CD4-positive, alpha-beta T cell treated with Interleukin-12 subunit alpha and Interleukin-12 subunit beta, for 1 hour (primary cell): ENCODE measurements at regions not wholly inside any gene's neighbourhood (a gene's known extent, or its start where the extent isn't known, plus 50 kb on each side); places are given as distances from the start of the nearest gene placed in this dataset.
"Not testable (repeated sequence)": the region's sequence is repeated elsewhere in the genome, so short reads cannot be mapped to it uniquely, and the experiment has no call there.

Source experiments
- DNase-seq: peaks from one replicate; pipeline ENCODE4 v3.0.0-alpha.2; 2020

DNA sequence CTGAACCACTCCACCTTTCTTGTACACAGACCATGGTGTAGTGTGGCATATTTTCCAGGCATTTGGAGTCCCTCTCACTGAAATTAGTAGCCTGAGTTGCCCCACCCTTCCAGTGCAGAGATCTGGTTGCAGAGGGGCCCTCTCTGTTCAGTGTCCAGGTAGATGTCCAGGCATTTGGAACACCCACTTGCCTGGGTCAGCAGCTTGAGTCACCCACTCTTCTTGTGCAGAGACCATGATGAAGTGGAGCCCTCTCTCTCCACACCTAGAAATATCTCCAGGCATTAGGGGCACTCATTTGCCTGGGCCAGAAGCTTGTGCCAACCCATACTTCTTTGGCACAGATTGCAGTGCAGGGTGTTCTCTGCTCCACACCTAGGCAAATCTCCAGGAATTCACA is 2733.3 kb downstream of the PCDH7 start:
- DNase-seq = no peak

DNA sequence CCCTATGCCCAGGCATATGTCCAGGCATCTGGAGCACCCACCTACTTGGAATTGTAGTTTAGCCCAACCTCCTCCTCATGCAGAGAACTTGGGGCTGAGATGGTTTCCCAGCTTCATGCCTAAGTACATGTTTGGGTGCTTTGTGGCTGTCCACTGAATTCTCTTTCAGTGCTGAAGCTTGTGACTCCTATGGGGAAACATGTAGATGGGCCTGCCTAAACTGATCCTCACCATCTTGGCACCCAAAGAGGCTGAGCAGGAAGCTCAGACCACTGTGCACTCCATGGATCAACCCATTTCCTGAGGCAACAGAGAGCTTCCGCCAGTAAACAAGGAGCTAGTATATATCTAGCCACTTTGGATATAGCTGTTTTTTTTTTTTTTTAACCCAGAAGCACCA is 2733.7 kb downstream of the PCDH7 start:
- DNase-seq = no peak

DNA sequence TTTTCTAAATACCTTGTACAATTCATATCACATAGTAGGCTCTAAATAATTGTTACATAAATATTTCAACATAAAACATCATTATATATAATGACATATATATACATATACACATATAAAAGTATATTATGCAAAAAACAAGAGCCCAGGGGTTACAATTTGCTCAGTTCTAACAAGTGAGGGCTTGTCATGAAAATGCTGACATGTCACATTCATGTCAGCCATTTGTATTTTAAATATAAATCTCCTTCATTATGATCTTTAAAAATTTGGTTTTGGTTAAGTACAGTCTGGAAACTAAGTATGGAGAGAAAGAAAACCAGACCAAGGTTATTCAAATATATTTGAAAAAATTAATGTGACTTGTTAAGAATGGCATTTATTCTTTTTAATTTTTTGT is 2745.4 kb downstream of the PCDH7 start:
- DNase-seq = no peak

DNA sequence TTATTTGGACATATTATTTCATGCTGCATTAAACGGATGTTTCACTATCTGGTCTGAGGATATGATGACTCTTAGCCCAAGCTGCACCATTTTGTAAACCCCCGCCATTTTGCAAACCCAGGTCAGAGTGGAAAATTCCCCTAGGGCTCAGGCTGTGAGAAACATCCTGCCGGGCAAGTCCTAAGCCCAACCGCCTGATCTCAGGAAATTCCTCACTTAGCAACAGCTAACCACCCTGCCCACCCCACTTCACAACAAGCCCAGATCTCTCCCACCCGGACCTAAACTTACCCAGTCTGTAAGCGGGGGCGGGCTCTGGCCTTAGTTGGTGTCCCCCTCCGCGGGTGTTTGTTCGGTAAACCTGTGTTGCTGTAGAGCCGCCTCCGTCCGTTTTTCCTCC is 2747.1 kb downstream of the PCDH7 start:
- DNase-seq = no peak

DNA sequence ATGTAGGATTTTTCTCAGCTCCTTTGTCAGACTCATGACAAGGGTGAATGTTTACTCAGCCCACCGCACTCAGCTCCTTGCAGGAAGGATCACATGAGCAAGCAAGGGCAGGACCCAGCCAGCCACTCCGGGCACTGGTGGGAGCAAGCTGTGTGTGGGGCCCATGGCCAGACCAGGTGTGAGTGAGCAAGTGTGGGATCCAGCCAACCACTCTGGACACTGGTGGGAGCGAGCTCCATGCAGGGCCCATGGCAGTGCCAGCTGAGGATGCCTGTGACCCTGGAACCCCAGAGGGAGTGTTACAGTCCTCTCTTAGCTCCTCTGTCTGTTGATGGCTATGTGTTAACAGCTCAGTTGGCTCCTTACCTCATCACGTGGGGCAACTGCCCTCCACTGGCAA is 2750.6 kb downstream of the PCDH7 start:
- no peak for DNase-seq

DNA sequence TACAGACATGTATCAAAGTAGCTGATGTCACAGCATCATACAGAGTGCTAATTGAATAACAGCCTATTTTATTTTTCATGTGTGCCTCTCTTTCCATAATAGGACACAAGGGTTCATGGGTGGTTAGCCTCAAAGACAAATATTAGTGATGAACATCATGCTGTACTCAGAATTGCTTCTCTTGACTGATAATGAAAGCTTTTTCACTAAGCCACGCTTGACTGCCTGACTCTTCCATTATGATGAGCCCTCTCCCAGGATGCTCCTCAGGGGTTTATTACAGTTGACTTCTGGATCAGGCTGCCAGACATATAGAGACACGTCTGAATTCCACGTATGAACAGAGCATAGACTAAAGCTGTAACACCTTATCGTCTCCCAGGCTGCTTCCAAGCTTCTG is 2757.5 kb downstream of the PCDH7 start:
- DNase-seq = no peak

DNA sequence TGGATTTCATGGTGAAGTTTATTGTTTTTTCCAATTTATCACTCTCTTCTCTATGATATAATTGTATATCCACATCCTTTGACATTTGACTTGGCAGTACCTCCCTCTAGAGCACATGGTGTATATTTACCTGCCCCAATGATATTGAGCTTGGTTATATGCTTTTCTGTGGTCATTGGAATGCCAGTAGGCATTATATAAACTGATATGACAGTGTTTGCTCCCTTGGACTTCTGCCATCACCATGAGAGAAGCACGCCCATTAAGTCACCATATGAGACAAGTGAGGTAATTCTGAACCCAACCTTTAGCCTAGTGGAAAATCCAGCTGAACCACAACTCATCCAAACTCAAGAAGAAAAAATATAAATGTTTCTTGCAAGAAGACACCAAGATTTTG is 2761.5 kb downstream of the ARAP2 start:
- no peak for DNase-seq

DNA sequence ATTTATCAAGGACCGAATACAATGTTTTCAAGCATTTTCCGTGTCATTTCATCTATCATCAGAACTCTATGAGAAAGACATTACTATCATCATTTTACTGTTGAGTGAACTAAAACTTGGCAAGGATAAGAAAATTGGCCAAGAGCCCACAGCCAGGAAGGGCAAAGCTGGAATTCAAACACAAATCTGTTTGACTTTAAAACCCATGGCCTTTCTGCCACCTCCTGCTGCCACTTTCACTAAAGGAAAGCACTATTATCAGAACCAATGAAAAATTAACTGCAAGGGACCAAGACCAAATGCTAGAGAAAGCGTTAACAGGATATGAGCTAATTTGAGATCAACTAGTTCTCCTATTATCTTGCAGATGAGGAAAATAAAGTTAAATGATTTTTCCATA is 2759.2 kb downstream of the ARAP2 start:
- DNase-seq = no peak

DNA sequence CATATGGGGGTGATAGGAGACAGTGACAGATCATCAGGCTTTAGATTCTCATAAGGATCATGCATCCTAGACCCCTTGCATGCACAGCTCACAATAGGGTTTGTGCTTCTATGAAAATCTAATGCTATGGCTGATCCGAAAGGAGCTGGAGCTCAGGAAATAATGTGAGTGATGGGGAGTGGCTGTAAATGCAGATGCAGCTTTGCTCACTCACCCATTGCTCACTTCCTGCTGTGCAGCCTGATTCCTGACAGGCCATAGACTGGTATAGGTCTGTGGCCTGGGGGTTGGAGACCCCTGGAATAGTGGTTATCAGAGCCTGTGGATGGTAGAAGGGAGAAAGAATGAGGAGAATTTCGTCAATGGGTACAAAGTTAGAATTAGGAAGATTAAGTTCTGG is 2751.1 kb downstream of the ARAP2 start:
- DNase-seq = no peak

DNA sequence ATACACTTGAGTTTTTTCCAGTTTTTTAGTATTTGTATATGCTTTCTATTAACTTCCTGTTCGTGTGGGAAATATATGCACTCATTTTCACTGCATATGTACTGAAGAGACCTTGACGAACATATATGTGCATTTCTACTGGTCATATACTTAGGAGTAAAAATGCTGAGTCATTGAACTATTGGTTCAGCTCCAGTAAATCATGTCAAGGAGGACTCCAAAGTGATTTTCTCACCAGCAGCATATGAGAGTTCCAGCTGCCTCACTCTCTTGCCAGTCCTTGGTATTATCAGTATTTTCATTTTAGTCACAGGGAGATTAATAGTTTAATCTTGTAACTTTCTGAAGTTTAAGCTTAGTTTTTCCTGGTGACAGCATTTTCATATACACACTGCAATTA is 2750.2 kb downstream of the ARAP2 start:
- DNase-seq = no peak

DNA sequence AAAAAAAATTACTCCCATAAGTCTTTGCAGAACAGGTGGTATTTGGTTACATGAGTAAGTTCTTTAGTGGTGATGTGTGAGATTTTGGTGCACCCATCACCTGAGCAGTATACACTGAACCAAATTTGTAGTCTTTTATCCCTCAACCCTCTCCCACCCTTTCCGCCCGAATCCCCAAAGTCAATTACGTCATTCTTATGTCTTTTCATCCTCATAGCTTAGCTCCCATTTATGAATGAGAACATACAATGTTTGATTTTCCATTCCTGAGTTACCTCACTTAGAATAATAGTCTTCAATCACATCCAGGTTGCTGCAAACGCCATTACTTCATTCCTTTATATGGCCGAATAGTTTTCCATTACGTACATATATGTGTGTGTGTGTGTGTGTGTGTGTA is 2742.7 kb downstream of the ARAP2 start:
- DNase-seq = not testable (repeated sequence)

DNA sequence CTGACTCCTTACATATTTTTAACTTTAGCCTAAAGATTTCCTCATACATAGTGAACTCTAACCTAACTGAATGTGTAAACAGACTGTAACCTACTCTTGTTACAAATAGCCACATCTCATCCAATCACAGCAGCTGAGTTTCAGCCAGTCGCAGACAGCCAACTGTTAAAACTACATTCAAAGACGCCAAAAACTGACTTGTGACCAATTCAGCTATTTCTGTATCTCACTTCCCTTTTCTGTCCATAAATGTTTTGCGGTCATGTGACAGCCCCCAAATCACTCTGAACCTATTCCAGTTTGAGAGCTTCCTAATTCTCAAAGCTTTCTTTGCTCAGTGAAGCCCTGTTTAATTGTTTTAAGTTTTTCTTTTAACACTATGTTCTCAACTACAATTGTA is 2731.9 kb downstream of the ARAP2 start:
- no peak for DNase-seq

DNA sequence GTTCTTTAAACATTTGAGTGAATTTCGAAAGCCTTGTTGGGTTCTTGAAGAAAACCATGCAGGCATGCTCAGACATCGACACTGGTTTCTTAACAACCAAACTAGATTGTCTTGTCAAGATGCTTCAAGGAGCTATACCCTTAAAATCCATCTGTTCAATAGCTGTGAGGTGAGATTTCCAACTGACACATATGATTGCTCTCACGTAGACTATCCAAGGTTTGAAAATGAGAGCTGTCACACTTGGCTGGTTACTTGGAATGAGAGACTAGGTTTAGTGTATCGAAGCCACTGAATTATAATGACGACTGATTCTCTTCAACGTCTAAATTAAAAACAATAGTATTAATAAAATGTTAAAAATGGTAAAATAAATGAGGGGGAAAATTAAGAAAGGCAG is 2725.5 kb downstream of the ARAP2 start:
- DNase-seq = no peak

DNA sequence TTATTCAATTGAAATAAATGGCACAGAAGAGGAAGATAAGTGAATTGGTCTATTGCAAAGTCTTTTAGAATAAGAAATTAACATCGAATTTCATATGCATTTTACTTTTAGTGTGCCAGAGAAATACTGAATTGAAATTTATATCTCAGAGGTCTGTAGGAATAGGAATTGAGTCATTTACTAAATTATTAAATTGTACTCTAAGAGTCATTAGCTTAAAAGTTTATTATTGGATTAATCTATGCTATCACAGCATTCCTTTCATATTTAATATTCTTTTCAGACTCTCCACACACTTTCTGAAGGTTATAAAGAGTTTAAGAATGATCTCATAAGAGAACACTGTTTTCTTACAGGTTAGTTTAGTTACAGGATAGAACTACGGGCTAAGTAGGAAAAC is 2711.5 kb downstream of the ARAP2 start:
- DNase-seq = no peak

DNA sequence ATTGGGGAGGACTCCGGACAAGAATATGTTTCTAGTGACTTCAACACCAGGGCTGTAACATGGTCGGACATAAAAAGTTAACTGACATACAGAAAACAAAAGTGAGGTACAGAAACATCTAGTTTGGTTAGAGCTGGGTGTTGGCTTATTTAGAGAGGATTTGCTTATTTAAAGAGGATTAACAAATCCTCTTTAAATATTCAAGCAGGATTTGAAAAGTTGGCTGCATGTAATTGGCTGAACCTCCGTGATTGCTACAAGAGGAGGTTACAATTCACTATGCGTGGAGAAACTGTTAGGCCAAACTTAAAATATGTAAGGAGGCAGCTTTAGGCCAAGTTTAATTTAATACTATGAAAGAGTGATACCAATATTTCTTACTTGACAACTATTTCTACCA is 2707.4 kb downstream of the ARAP2 start:
- no peak for DNase-seq

DNA sequence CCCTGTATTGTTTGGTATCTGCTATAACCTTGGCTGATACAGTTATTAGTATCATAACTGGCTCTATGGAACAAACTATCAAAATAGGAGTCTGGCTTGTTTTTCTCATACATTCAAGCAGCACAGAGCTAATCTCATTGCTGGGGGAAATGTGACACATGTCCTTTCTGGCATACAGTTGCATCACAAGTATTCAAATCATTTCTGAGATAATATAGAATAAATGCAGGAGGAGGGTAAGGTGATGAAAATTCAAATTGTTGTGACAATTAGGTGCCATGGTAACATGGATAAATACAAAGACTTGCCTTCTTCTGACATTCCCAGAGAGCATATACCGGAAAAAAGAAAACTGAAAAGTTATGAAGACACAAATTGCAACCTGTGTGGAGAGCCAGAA is 2706.8 kb downstream of the ARAP2 start:
- no peak for DNase-seq

DNA sequence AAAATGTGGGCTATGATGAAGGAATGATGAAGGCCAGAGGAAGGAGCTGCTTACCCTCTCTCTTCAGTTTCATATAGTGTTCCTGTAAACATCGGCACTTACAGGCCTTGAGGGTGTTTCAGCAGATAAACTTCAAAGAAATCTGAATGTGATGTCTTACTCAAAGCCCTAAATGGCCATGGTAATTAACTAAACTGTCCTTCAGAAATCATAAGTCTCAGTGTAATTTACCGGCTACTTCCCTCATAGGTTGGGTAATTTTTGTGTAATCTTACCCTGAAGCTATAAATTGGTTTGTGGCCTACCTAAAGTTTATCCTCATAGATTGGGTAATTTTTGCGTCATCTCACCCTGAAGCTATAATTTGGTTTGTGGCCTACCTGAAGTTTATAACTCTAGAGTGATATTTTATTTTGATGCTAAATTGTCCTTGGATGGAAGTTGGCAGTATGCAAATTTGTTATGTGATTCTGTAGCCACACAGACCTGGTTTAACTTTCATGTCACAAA is 2700.3 kb downstream of the ARAP2 start:
- DNase-seq = no peak

DNA sequence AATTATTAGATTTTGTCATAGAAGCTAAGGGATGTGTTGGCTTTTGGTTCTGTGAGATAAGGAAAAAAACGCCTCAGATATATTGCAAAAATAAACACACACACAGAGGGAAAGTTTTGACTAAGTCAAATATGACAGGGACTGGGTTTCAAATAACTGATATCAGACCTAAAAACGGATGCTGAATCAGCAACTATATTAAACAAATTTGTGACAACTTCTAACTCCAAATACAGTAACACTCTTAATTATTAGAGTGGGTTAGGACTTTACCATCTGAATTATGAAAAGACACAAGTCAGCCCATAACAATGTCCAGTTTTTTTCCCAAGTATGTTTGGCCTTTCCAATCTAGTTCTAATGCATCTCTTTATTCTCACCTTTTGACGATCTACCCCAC is 2693.1 kb downstream of the ARAP2 start:
- no peak for DNase-seq

DNA sequence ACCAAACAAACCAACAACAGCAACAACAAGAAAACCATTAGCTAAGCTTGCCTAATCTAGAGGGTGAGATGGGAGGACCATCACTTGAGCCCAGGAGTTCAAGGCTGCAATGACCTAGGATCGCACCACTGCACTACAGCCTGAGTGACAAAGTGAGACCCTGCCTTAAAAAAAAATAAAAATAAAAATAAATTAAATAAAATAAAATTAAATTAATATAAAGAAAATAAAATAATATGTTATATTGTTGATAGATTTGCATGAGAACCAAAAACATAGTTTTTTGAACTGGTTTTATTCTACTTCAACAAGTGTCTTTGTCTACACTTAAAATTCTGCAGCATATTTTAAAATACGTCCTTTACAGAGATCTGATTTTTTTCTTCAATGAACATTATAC is 2683.1 kb downstream of the ARAP2 start:
- DNase-seq = no peak

DNA sequence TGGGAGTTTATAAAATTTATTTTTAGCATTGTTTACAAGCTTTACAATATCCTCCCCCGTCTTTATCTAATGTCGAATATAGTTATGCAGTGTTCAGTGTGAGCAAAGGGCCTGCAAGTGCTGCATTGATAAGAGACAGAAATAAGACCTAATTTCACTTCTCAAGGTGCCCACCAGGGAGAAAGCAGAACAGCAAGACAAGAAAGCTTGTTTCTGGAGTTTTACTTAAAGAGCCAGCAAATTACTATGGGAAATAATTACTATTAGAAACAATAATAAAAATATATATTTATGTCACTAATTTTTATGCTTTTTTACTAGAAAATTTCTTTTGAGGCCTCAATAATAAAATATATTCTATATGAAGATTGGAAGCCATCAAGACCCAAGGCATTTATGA is 2677.7 kb downstream of the ARAP2 start:
- DNase-seq = no peak

DNA sequence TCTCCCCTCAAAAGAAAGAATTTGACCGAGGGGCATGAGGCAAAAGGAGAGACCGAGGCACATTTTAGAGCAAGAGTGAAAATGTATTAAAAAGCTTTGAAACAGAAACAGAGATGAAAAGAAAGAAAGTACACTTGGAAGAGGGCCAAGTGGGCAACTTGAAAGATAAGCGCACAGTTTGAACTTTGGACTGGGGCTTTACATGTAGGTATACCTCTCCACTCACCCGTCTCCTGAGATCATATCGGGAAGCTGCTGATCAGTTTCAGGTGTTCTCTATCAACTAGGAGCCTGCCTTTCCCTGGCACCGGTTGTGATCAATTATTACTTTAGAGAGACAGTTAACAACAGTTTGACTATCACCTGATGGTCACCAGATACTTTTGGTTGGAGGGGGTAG is 2666.5 kb downstream of the ARAP2 start:
- DNase-seq = no peak

DNA sequence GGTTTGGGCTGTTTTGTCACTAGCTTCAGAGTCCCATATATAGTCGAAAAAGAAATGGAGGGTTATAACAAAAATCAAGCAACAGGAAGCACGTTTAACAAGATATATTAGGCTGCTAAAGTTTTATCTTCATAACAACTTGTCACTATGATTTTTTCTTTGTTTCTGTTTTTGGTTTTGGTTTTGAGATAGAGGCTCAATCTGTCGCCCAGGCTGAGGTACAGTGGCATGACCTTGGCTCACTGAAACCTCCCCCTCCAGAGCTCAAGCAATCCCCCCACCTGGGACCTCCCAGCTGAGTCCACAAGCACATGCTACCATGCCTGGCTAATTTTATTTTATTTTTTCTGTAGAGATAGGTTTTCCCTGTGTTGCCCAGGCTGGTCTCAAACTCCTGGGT is 2664.4 kb downstream of the ARAP2 start:
- DNase-seq = no peak

DNA sequence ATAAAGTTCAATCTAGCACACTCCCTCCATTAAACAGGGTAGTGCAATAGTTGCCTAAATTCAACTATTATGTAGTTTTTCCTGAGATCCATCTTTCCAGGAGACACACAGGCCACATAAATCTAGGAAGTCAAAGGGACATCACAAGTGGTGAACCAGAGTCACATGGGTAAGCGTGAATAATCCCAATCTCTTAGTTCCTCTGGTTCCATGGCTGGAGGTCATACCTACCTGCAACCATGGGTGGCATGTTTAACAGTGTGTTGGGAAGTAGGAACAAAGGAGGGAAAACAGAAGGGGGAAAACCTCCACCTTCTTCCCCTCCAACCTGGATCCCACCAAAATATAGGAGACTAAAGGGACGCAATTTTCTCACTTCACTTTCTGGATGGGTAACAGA is 2651.6 kb downstream of the ARAP2 start:
- DNase-seq = no peak

DNA sequence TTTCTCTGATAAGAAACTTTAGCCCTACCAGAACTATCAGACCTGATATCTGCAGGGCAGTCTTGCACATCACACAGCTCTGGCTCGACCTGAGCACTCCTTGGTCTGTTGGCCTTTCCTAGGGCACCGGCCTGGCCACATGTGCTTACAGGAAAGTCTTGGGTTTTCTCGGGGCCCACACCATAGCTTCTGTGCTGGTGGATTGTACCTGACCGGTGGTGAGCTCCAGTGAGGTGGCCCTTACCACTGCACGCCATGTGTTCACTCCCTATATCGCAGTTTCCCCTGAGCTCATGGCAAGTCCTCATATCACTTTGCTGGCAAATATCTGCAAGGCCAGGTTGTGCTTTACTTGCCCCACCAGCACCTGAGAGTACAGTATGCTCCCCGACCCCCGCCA is 2637.4 kb downstream of the ARAP2 start:
- no peak for DNase-seq

DNA sequence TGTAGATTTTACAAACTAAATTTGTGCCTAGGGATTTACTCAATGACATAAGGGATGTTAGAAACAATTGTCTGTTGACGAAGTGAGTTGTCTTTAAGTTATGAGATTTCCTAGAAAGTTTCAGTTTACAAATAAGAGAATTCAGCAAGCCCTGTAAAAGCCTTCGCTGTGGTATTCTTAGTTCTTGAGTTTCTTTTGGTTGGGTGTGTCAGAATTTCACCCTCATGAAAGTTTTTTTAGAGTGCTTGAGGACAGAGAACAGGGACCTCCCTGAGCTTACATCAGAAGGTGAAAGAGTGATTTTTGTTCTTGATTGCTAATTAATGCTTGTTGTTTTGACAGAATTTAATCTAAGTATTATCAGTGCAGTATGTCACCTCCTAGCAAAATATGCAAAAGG is 2628.2 kb downstream of the ARAP2 start:
- no peak for DNase-seq

DNA sequence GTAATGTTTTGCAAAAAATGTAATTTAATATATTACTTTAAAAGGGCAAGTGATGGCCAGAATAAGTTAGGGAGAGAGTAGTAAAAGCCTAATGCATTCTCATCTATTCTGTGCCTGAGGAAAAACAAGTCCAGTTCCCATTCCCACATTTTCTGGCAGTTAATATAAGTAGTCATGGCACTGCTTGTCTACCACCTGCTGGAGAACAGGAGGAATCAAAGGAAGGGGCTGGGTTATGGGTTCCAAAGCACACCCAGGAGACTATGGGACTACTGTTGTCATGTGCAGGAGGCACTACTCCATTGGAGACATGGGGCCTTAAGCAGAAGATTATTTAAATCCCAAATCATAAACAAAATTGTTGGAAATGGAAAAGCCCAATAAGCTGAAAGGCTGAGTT is 2618.6 kb downstream of the ARAP2 start:
- DNase-seq = no peak
